Neural cell (in vitro differentiated cells): ENCODE measurements at regions not wholly inside any gene's neighbourhood (a gene's known extent, or its start where the extent isn't known, plus 50 kb on each side); places are given as distances from the start of the nearest gene placed in this dataset.

Experiments used
- EZH2 ChIP-seq: fragments of 200-600, 300-800 bp; shearing (Covaris generic), sonication (generic); IDR thresholded peaks from 2 replicates; pipeline ENCODE4 v1.6.1; 2014; ENCODE audit warnings: antibody characterized with exemption, low read length, borderline replicate concordance, mild to moderate bottlenecking; ENCODE audit not compliant: insufficient read depth, poor library complexity, severe bottlenecking
- RAD21 ChIP-seq: fragments of 450-650 bp; conservative IDR thresholded peaks from 2 replicates; pipeline ENCODE4 v1.6.1; 2014; ENCODE audit warnings: antibody characterized with exemption, mild to moderate bottlenecking, moderate library complexity
- TAF1 ChIP-seq: IDR thresholded peaks from 2 replicates; pipeline ENCODE4 v1.6.1; 2012; ENCODE audit warnings: low read depth
- TF ChIP-seq, protein P1 (sequence below): fragments of 450-650 bp; IDR thresholded peaks from 2 replicates; pipeline ENCODE4 v1.5.1; 2014; ENCODE audit warnings: antibody characterized with exemption, mild to moderate bottlenecking, moderate library complexity; ENCODE audit not compliant: poor library complexity, severe bottlenecking
- TF ChIP-seq, protein P2 (sequence below): IDR thresholded peaks from 2 replicates; pipeline ENCODE4 v1.6.1; 2012; ENCODE audit warnings: borderline replicate concordance

DNA sequence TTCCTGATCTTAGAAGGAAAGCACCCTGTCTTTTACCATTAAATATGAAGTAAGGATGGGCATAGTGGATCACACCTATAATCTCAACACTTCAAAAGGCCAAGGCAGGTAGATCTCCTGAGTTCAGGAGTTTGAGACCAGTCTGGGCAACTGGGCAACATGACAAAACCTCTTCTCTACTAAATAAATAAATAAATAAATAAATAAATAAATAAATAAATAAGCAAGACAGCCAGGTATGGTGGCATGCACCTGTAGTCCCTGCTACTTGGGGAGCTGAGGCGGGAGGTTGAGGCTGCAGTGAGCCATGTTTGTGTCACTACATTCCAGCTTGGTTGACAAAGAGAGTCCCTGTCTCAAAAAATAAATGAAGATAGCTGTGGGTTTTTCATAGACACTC, 313.1 kb downstream of the RPS24 start:
- TF ChIP-seq RAD21 (no peak), TAF1 (no peak), EZH2 (no peak)
- TF ChIP-seq, protein P1, sequence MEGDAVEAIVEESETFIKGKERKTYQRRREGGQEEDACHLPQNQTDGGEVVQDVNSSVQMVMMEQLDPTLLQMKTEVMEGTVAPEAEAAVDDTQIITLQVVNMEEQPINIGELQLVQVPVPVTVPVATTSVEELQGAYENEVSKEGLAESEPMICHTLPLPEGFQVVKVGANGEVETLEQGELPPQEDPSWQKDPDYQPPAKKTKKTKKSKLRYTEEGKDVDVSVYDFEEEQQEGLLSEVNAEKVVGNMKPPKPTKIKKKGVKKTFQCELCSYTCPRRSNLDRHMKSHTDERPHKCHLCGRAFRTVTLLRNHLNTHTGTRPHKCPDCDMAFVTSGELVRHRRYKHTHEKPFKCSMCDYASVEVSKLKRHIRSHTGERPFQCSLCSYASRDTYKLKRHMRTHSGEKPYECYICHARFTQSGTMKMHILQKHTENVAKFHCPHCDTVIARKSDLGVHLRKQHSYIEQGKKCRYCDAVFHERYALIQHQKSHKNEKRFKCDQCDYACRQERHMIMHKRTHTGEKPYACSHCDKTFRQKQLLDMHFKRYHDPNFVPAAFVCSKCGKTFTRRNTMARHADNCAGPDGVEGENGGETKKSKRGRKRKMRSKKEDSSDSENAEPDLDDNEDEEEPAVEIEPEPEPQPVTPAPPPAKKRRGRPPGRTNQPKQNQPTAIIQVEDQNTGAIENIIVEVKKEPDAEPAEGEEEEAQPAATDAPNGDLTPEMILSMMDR = no peak
- TF ChIP-seq, protein P2, sequence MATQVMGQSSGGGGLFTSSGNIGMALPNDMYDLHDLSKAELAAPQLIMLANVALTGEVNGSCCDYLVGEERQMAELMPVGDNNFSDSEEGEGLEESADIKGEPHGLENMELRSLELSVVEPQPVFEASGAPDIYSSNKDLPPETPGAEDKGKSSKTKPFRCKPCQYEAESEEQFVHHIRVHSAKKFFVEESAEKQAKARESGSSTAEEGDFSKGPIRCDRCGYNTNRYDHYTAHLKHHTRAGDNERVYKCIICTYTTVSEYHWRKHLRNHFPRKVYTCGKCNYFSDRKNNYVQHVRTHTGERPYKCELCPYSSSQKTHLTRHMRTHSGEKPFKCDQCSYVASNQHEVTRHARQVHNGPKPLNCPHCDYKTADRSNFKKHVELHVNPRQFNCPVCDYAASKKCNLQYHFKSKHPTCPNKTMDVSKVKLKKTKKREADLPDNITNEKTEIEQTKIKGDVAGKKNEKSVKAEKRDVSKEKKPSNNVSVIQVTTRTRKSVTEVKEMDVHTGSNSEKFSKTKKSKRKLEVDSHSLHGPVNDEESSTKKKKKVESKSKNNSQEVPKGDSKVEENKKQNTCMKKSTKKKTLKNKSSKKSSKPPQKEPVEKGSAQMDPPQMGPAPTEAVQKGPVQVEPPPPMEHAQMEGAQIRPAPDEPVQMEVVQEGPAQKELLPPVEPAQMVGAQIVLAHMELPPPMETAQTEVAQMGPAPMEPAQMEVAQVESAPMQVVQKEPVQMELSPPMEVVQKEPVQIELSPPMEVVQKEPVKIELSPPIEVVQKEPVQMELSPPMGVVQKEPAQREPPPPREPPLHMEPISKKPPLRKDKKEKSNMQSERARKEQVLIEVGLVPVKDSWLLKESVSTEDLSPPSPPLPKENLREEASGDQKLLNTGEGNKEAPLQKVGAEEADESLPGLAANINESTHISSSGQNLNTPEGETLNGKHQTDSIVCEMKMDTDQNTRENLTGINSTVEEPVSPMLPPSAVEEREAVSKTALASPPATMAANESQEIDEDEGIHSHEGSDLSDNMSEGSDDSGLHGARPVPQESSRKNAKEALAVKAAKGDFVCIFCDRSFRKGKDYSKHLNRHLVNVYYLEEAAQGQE = no peak
